IPS-15b (cell line): ENCODE measurements at regions not wholly inside any gene's neighbourhood (a gene's known extent, or its start where the extent isn't known, plus 50 kb on each side); places are given as distances from the start of the nearest gene placed in this dataset.

Experiments
- H3K27me3 ChIP-seq: one replicate; pipeline ENCODE4 v1.6.1; 2013; ENCODE audit warnings: low read length; ENCODE audit not compliant: control insufficient read depth, insufficient read depth
- H3K36me3 ChIP-seq: one replicate; pipeline ENCODE4 v1.6.1; 2013; ENCODE audit warnings: low read length; ENCODE audit not compliant: control insufficient read depth, insufficient read depth
- H3K4me1 ChIP-seq: one replicate; pipeline ENCODE4 v1.6.1; 2013; ENCODE audit warnings: mild to moderate bottlenecking, low read length; ENCODE audit not compliant: control insufficient read depth, insufficient read depth
- H3K4me3 ChIP-seq: one replicate; pipeline ENCODE4 v1.5.1; 2013; ENCODE audit warnings: low read depth, low read length
- H3K9ac ChIP-seq: one replicate; pipeline ENCODE4 v1.6.1; 2013; ENCODE audit warnings: low read depth, mild to moderate bottlenecking, low read length
- H3K9me3 ChIP-seq: one replicate; pipeline ENCODE4 v1.6.1; 2013; ENCODE audit warnings: mild to moderate bottlenecking, low read length; ENCODE audit not compliant: control insufficient read depth, insufficient read depth

DNA sequence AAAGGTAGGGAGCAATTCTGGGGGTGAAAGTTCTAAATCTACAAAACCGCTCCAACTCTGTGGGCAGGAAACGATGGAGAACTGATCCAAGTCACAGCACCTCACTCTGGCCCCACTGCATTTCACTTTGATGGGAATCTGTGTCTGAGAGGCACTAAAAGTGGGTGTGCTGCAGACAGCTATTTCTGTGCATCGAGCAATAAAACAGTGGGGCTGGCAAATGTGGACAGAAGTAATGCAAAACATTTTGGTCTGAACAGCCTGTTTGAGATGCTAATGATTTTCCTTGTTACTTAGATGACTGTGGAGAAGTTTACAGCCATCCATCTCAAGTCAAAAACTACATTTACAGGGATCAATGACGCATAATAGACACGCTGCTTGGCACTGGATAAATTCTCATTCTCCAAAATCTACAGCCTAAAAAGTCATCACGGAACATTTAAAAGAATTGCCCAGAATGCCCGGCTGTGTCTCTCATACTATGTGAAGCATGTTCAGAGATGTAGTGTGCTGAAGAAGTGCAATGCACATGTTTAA is 1671.6 kb upstream of the TENM3 start:
- no peaks in the 10 kb centered on the region for H3K27me3 ChIP-seq
- no peak overlapping the region for H3K9ac ChIP-seq
- H3K36me3 ChIP-seq, result no peaks in the 10 kb centered on the region
- no peak overlapping the region for H3K4me3 ChIP-seq
- no peaks in the 10 kb centered on the region for H3K4me1 ChIP-seq
- H3K9me3 ChIP-seq, result no peaks in the 10 kb centered on the region

- H3K4me1 ChIP-seq, result no peaks in the 10 kb centered on the region
- no peaks in the 10 kb centered on the region for H3K9me3 ChIP-seq
- H3K36me3 ChIP-seq, result no peaks in the 10 kb centered on the region
- no peaks in the 10 kb centered on the region for H3K27me3 ChIP-seq
- H3K4me3 ChIP-seq, result no peak overlapping the region
- no peak overlapping the region for H3K9ac ChIP-seq
Observed at GRCh38 chr4:180578175-180578574, 1665.0 kb upstream of the TENM3 start.

DNA sequence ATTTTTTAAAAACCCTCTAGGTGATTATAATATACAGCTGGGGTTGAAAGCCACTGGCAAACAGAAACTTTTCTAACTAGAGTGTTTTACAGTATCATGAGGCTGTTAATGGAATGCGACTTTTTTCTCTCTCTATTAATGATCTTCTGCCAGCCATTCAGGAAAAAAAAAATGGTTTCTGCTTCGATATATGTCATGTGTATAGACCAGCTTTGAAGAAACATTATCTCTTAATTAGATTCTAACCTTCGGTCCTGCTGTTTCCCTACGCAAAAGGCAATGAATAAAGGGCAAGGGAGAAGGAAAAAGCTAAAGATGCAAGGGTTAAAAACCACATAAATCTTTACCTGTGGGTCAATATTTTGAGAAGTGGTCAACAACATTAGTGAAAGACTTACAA is 1662.1 kb upstream of the TENM3 start:
- no peak overlapping the region for H3K4me3 ChIP-seq
- no peaks in the 10 kb centered on the region for H3K4me1 ChIP-seq
- no peak overlapping the region for H3K9ac ChIP-seq
- H3K27me3 ChIP-seq, result no peaks in the 10 kb centered on the region
- H3K9me3 ChIP-seq, result no peaks in the 10 kb centered on the region
- H3K36me3 ChIP-seq, result no peaks in the 10 kb centered on the region

DNA sequence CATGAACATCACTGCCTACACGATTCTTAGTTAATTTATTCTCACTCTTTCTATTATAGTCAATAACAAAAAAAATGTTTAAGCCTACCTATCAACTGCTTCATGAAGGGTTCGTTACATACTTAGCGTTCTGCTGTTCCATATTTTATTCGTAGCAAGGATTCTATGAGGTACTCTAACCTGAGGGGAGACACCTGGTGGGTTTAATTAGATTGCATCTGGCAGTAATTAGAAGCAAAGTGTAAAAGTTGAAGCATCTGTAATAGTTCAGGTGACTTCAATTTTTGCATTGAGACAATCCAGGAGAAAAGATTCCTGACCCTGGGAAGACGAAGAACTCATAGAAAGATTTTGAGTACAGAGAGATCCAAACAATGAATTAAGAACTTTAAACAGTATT is 1655.8 kb upstream of the TENM3 start:
- Histone ChIP-seq H3K9ac (no peak overlapping the region), H3K4me3 (no peak overlapping the region), H3K27me3 (no peaks in the 10 kb centered on the region), H3K4me1 (no peaks in the 10 kb centered on the region), H3K9me3 (no peaks in the 10 kb centered on the region), H3K36me3 (no peaks in the 10 kb centered on the region)

- Histone ChIP-seq H3K36me3 (no peaks in the 10 kb centered on the region), H3K9ac (no peak overlapping the region), H3K9me3 (no peaks in the 10 kb centered on the region), H3K4me1 (no peaks in the 10 kb centered on the region), H3K27me3 (no peaks in the 10 kb centered on the region), H3K4me3 (no peak overlapping the region)
Observed at GRCh38 chr4:180589575-180589974, 1653.6 kb upstream of the TENM3 start.

DNA sequence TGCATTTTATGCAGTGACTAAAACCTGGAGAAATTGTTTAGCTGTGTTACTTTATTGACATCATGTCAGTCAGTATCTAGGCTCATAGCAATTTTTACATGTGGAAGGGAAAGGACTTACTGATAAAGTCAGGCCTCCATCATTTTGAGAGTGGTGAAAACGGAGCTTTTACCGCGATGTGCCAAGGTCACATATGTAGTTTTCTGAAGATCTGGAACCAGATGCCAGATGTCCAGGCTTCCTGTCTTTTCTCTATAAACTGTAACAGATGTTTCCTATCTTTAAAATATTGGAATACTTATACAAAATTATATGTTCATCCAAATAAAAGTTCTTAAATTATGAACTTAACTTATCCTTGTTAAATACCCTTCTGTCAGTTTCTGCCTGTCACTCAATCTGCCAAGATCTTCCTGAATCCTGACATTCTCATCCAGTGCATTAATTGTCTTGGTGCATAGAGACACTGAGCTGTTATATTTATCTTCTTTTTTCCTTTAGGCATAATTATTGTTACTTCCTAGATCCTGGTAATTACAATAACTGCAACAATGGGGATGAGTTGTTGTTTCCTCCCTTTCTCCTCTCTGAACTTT is 1646.2 kb upstream of the TENM3 start:
- H3K9ac ChIP-seq, result no peak overlapping the region
- no peaks in the 10 kb centered on the region for H3K9me3 ChIP-seq
- no peaks in the 10 kb centered on the region for H3K27me3 ChIP-seq
- no peak overlapping the region for H3K4me3 ChIP-seq
- no peaks in the 10 kb centered on the region for H3K4me1 ChIP-seq
- no peaks in the 10 kb centered on the region for H3K36me3 ChIP-seq

DNA sequence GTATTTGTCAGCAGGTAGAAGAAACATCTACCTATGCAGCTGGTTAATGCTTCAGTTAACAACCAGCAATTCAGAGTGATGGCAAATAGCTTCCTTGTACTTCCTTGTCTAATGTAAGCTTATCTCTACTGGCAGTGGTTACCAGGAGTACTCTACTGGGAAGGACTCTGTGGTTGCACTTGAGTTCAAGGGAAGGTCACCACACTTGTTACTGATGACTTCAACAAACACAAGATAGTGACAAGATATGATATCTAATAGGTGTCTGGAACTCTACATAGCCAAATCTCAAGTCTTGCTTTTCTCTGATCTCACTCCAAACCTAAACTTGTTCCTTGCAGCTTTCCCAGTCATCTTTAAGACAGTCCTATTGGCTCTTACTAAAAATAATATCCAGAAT is 1644.9 kb upstream of the TENM3 start:
- H3K4me3 ChIP-seq, result no peak overlapping the region
- H3K9me3 ChIP-seq, result no peaks in the 10 kb centered on the region
- no peaks in the 10 kb centered on the region for H3K4me1 ChIP-seq

GRCh38 chr4:180603791-180604190 is 1639.4 kb upstream of the TENM3 start:
- Histone ChIP-seq H3K9ac (no peak overlapping the region), H3K27me3 (no peaks in the 10 kb centered on the region), H3K36me3 (no peaks in the 10 kb centered on the region), H3K4me3 (no peak overlapping the region), H3K9me3 (no peaks in the 10 kb centered on the region), H3K4me1 (no peaks in the 10 kb centered on the region)

More for the DNA sequence above, 1644.9 kb upstream of the TENM3 start:
- no peaks in the 10 kb centered on the region for H3K36me3 ChIP-seq
- no peak overlapping the region for H3K9ac ChIP-seq
- no peaks in the 10 kb centered on the region for H3K27me3 ChIP-seq

GRCh38 chr4:180610324-180610723 is 1632.9 kb upstream of the TENM3 start:
- no peaks in the 10 kb centered on the region for H3K36me3 ChIP-seq
- no peaks in the 10 kb centered on the region for H3K4me1 ChIP-seq
- H3K27me3 ChIP-seq, result no peaks in the 10 kb centered on the region
- H3K9me3 ChIP-seq, result no peaks in the 10 kb centered on the region
- H3K9ac ChIP-seq, result no peak overlapping the region
- H3K4me3 ChIP-seq, result no peak overlapping the region

DNA sequence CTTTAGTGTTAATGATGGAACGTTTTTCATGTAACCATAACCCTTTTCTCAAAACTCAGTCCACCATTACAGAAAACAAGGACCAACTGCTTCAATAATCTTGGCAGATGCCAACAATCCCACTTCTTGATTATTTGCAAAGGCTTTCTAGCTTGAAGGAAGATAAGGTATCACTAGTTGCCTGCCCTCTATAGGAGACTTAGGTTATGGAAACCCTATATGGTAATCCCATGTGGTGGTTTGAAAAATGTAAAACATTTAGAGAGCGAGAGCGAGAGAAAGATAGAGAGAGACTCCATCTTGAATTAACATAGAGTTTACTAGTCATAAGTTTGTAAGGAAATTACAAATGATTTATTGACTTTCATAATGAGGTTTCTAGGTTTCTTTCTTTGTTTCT is 1627.5 kb upstream of the TENM3 start:
- H3K9me3 ChIP-seq, result no peaks in the 10 kb centered on the region

DNA sequence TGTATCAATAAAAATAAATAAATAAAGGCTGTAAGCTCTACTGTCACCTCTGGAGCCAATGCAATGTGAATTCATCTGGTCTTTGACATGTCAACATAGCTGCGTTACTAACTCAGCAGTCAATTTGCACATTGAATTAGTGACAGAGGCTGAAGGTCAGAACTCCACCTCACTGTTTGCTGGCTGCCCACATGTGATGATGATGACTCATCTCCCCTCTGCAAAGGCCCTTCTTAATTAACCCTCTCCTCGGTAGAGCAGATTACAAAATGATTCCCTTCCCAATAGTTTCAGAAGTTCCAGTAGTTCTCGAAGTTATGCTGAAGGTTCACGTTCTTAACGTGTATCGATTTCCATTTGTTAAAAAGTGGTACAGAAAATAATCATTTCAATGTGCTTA is 1626.0 kb upstream of the TENM3 start:
- Histone ChIP-seq H3K27me3 (no peaks in the 10 kb centered on the region), H3K4me1 (peaks cover 11% of the 10 kb centered on the region), H3K9me3 (no peaks in the 10 kb centered on the region), H3K9ac (no peak overlapping the region), H3K4me3 (no peak overlapping the region), H3K36me3 (no peaks in the 10 kb centered on the region)

More for the DNA sequence above, 1627.5 kb upstream of the TENM3 start:
- peaks cover 11% of the 10 kb centered on the region for H3K4me1 ChIP-seq
- H3K27me3 ChIP-seq, result no peaks in the 10 kb centered on the region
- H3K36me3 ChIP-seq, result no peaks in the 10 kb centered on the region
- no peak overlapping the region for H3K4me3 ChIP-seq
- no peak overlapping the region for H3K9ac ChIP-seq

DNA sequence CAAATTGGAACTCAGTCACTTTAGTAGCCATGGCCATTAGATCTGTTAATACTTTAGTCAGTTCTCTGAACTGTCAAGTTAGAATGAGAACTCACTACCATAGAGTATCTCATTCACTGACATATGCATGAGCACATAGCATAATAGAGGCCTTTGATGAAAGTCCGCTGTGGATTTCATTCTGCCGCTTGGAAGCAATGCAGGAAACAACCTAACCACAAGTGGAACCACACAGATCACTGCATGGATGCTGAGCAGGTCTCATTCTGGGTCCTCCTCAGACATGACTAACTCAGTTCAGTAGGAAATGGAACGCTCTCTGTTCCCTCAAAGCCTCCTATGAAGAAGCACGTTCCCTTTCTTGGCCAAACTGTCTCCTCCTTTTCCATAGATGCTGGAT is 1624.8 kb upstream of the TENM3 start:
- no peak overlapping the region for H3K4me3 ChIP-seq
- no peaks in the 10 kb centered on the region for H3K36me3 ChIP-seq
- H3K27me3 ChIP-seq, result no peaks in the 10 kb centered on the region
- H3K9ac ChIP-seq, result no peak overlapping the region
- peaks cover 11% of the 10 kb centered on the region for H3K4me1 ChIP-seq
- H3K9me3 ChIP-seq, result no peaks in the 10 kb centered on the region
